ENCODE measurements at regions not wholly inside any gene's neighbourhood (a gene's known extent, or its start where the extent isn't known, plus 50 kb on each side); places are given as distances from the start of the nearest gene placed in this dataset.

DNA sequence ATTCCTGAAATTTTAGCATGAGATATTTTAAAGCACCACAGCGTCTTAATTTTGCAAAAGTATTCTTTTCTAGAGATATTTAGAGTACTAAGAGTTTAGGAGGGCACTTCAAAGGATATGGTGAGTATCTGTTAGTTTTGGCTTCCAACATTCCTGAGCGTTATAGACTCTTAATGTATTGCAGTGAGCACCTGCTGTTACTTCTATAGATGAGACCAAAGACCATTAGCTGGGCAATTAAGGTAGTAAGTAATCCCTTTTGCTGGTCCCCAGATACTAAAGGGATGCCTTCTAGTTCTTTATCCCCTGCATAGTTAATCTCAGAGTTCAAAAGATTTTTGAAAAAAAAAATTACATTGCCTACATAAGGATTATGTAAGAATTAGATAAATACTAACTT lies 975.6 kb downstream of the GALC start:
- intact Hi-C loops (cut with micrococcal nuclease; ENCODE audit: unreplicated experiment) = no loop called here
- no peaks in the 10 kb centered on the region for H3K4me1 ChIP-seq (ENCODE audit: control insufficient read depth, insufficient read depth, low read length)
- no peak overlapping the region for H3K27ac ChIP-seq (ENCODE audit: low read length)
- no peaks in the 10 kb centered on the region for H3K9me3 ChIP-seq (ENCODE audit: control insufficient read depth, insufficient read depth, low read depth, low read length)
- BruUV-seq (replicated peaks) = no TSS peak
- in situ Hi-C loops (cut with HindIII; ENCODE audit: low pct_unique_long_range_greater_than_20kb, low sequenced_read_pairs) = no loop called here
- H3K4me3 ChIP-seq (ENCODE audit: low read depth in 2 of 2, low read length in 2 of 2) = no peak overlapping the region
- TF ChIP-seq, protein P1, sequence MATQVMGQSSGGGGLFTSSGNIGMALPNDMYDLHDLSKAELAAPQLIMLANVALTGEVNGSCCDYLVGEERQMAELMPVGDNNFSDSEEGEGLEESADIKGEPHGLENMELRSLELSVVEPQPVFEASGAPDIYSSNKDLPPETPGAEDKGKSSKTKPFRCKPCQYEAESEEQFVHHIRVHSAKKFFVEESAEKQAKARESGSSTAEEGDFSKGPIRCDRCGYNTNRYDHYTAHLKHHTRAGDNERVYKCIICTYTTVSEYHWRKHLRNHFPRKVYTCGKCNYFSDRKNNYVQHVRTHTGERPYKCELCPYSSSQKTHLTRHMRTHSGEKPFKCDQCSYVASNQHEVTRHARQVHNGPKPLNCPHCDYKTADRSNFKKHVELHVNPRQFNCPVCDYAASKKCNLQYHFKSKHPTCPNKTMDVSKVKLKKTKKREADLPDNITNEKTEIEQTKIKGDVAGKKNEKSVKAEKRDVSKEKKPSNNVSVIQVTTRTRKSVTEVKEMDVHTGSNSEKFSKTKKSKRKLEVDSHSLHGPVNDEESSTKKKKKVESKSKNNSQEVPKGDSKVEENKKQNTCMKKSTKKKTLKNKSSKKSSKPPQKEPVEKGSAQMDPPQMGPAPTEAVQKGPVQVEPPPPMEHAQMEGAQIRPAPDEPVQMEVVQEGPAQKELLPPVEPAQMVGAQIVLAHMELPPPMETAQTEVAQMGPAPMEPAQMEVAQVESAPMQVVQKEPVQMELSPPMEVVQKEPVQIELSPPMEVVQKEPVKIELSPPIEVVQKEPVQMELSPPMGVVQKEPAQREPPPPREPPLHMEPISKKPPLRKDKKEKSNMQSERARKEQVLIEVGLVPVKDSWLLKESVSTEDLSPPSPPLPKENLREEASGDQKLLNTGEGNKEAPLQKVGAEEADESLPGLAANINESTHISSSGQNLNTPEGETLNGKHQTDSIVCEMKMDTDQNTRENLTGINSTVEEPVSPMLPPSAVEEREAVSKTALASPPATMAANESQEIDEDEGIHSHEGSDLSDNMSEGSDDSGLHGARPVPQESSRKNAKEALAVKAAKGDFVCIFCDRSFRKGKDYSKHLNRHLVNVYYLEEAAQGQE (IDR thresholded peaks at IDR 0.05; ENCODE audit: insufficient read depth in 1 of 2, low read depth in 2 of 2, low read length in 1 of 2) = no peak
- TF ChIP-seq TCF7L2 (IDR thresholded peaks at IDR 0.05; ENCODE audit: low read depth, low read length) (no peak), POLR2AphosphoS5 (IDR thresholded peaks at IDR 0.05; ENCODE audit: low read depth, low read length) (no peak), SIN3A (IDR thresholded peaks at IDR 0.05; ENCODE audit: borderline replicate concordance, insufficient read depth, low read depth, low read length) (no peak)
- TF ChIP-seq, protein P2, sequence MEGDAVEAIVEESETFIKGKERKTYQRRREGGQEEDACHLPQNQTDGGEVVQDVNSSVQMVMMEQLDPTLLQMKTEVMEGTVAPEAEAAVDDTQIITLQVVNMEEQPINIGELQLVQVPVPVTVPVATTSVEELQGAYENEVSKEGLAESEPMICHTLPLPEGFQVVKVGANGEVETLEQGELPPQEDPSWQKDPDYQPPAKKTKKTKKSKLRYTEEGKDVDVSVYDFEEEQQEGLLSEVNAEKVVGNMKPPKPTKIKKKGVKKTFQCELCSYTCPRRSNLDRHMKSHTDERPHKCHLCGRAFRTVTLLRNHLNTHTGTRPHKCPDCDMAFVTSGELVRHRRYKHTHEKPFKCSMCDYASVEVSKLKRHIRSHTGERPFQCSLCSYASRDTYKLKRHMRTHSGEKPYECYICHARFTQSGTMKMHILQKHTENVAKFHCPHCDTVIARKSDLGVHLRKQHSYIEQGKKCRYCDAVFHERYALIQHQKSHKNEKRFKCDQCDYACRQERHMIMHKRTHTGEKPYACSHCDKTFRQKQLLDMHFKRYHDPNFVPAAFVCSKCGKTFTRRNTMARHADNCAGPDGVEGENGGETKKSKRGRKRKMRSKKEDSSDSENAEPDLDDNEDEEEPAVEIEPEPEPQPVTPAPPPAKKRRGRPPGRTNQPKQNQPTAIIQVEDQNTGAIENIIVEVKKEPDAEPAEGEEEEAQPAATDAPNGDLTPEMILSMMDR (IDR thresholded peaks at IDR 0.05) = no peak
- ChIA-PET POLR2A (no interaction called here), CTCF (no interaction called here)
- H3K27me3 ChIP-seq (ENCODE audit: control insufficient read depth, insufficient read depth, low read length) = no peaks in the 10 kb centered on the region
- no peak for DNase-seq (ENCODE audit: low read depth, low spot score)
- no peaks in the 10 kb centered on the region for H3K36me3 ChIP-seq (ENCODE audit: control insufficient read depth, insufficient read depth, low read length)
- ATAC-seq = no peak

DNA sequence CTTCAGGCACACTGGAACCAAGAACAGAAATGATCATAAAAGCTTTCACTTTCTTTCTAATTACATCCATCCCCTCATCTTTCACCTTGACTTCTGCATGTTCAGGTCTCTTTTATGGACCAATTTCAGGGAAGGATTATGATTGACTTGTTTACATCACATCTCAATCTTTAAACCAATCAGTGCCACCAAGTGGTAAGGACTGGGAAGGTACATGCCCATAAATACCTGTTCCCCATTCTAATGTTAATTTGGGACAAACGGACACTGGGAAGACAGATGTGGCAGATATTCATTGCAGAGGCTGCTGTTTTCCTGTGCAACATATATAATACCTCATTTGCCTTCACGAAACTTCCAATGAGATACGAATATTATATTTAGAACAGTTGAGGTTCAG lies 978.1 kb downstream of the GALC start:
- H3K36me3 ChIP-seq (ENCODE audit: control insufficient read depth, insufficient read depth, low read length) = no peaks in the 10 kb centered on the region
- ATAC-seq (no peak), DNase-seq (ENCODE audit: low read depth, low spot score) (no peak)
- in situ Hi-C loops (cut with HindIII; ENCODE audit: low pct_unique_long_range_greater_than_20kb, low sequenced_read_pairs) (no loop called here), intact Hi-C loops (cut with micrococcal nuclease; ENCODE audit: unreplicated experiment) (no loop called here)
- TF ChIP-seq POLR2AphosphoS5 (IDR thresholded peaks at IDR 0.05; ENCODE audit: low read depth, low read length) (no peak), SIN3A (IDR thresholded peaks at IDR 0.05; ENCODE audit: borderline replicate concordance, insufficient read depth, low read depth, low read length) (no peak)
- TF ChIP-seq, protein P2 (IDR thresholded peaks at IDR 0.05) = peak; percentile 21; the same call in 1 of the 2 replicates
- no peaks in the 10 kb centered on the region for H3K27me3 ChIP-seq (ENCODE audit: control insufficient read depth, insufficient read depth, low read length)
- ChIA-PET POLR2A (no interaction called here), CTCF (no interaction called here)
- H3K4me3 ChIP-seq (ENCODE audit: low read depth in 2 of 2, low read length in 2 of 2) = no peak overlapping the region
- no TSS peak for BruUV-seq (replicated peaks)
- H3K9me3 ChIP-seq (ENCODE audit: control insufficient read depth, insufficient read depth, low read depth, low read length) = no peaks in the 10 kb centered on the region
- H3K4me1 ChIP-seq (ENCODE audit: control insufficient read depth, insufficient read depth, low read length) = no peaks in the 10 kb centered on the region
- no peak overlapping the region for H3K27ac ChIP-seq (ENCODE audit: low read length)

All from Panc1 (cell line).